ENCODE measurements at regions not wholly inside any gene's neighbourhood (a gene's known extent, or its start where the extent isn't known, plus 50 kb on each side); places are given as distances from the start of the nearest gene placed in this dataset.

DNA sequence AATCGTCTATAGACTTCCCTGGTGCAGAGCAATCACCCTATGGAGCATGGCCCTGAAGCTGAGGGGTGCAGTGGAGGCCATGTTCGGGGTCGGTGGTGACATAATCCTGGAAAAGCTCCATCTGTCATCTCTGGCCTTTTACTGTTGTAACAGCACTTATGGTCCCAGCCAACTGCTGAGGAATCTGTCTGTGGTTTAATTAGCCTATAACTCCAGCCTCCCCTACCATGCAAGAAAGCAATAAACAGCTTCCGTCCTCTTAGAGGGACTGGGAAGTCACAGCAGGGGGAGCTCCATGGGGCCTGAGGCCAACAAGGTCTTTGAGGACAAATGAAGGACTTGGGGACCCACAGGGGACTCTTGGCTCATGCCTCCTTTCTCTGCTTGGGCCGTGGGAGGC is 159.1 kb upstream of the NECTIN1 start:
- H3K36me3 ChIP-seq = no peaks in the 10 kb centered on the region
- no peak for TF ChIP-seq POLR2A (IDR thresholded peaks at IDR 0.05)
- TF ChIP-seq POLR2AphosphoS5 (IDR thresholded peaks at IDR 0.05; ENCODE audit: insufficient read depth in 1 of 2, low read depth in 1 of 2) = no peak
- TF ChIP-seq, protein P1, sequence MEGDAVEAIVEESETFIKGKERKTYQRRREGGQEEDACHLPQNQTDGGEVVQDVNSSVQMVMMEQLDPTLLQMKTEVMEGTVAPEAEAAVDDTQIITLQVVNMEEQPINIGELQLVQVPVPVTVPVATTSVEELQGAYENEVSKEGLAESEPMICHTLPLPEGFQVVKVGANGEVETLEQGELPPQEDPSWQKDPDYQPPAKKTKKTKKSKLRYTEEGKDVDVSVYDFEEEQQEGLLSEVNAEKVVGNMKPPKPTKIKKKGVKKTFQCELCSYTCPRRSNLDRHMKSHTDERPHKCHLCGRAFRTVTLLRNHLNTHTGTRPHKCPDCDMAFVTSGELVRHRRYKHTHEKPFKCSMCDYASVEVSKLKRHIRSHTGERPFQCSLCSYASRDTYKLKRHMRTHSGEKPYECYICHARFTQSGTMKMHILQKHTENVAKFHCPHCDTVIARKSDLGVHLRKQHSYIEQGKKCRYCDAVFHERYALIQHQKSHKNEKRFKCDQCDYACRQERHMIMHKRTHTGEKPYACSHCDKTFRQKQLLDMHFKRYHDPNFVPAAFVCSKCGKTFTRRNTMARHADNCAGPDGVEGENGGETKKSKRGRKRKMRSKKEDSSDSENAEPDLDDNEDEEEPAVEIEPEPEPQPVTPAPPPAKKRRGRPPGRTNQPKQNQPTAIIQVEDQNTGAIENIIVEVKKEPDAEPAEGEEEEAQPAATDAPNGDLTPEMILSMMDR (IDR thresholded peaks at IDR 0.05) = no peak
- H3K27ac ChIP-seq = no peak overlapping the region
- no peak overlapping the region for H3K4me3 ChIP-seq
- no peaks in the 10 kb centered on the region for H3K9me3 ChIP-seq
- no peaks in the 10 kb centered on the region for H3K27me3 ChIP-seq
- H3K4me1 ChIP-seq = no peaks in the 10 kb centered on the region
- DNase-seq (ENCODE audit: extremely low spot score in 2 of 2) = no peak
- intact Hi-C loops (cut with DNase I) = no loop called here

DNA sequence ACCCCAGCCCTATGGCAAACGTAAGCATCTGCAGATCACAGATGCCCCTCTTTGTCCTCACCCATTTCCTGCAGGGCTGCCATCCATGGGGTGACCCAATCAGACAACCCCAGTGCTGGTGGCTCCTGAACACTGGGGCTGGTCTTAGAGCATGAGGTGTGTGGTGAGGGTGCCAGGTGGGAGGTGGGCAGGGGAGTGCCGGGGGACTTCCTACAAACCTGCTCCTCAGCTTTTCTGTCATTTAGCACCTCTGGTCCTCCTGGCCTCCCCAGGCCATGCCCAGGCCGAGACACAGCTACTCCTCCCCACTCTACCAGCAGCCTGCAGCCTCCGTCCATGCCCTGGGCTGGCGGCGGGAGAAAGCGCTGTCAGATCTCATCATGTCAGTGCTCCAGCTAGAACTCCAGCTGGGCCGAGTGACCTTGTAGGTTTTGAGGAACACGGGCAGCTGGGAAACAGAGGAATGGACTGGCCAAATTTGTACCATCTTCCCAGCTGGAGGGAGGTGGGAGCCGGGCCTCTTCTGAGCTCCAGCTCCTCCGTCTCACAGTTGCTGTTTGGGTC is 157.7 kb upstream of the NECTIN1 start:
- Histone ChIP-seq H3K4me3 (no peak overlapping the region), H3K36me3 (no peaks in the 10 kb centered on the region), H3K27me3 (no peaks in the 10 kb centered on the region), H3K9me3 (no peaks in the 10 kb centered on the region), H3K27ac (no peak overlapping the region), H3K4me1 (no peaks in the 10 kb centered on the region)
- intact Hi-C loops (cut with DNase I) = no loop called here
- no peak for DNase-seq (ENCODE audit: extremely low spot score in 2 of 2)
- TF ChIP-seq POLR2A (IDR thresholded peaks at IDR 0.05) = no peak
- TF ChIP-seq POLR2AphosphoS5 (IDR thresholded peaks at IDR 0.05; ENCODE audit: insufficient read depth in 1 of 2, low read depth in 1 of 2) = no peak
- TF ChIP-seq, protein P1 (IDR thresholded peaks at IDR 0.05) = no peak

DNA sequence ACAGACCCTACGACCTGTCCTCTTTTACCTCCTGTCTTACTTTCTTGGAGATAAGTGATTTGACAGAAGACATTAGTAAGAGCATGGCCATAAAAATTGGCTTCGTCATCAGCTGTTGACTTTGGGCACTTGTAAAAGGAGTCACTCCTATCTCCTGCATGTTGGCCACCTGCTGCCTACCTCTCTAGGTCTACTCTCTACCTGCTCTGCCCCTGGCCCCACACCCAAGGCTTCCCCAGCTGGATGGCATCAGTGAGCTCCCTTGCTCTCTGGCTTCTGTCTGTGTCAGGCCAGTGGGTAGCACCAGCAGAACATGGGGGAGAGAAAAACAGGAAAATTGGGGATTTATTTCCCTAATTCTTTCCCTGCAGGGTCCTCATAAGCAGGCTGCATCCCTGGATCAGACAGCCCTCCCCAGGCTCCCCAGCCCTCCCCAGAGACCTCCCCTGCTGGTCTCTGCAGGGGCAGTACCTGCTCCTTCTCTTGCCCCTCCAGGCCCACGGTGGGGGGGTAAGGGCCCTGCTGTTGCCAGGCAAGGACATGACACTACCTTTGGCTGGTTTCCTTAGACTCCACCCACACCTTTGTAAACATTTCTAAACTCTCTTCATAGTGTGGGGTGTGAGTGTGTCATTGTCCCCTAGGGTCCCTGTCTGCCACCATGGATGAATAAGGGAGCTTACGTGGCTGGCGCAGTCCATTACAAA is 157.0 kb upstream of the NECTIN1 start:
- H3K9me3 ChIP-seq = no peaks in the 10 kb centered on the region
- no peaks in the 10 kb centered on the region for H3K4me1 ChIP-seq
- H3K27ac ChIP-seq = no peak overlapping the region
- TF ChIP-seq POLR2AphosphoS5 (IDR thresholded peaks at IDR 0.05; ENCODE audit: insufficient read depth in 1 of 2, low read depth in 1 of 2) = no peak
- TF ChIP-seq, protein P1 (IDR thresholded peaks at IDR 0.05) = no peak
- TF ChIP-seq POLR2A (IDR thresholded peaks at IDR 0.05) = no peak
- no peaks in the 10 kb centered on the region for H3K27me3 ChIP-seq
- no peak for DNase-seq (ENCODE audit: extremely low spot score in 2 of 2)
- no peaks in the 10 kb centered on the region for H3K36me3 ChIP-seq
- intact Hi-C loops (cut with DNase I) = no loop called here
- no peak overlapping the region for H3K4me3 ChIP-seq

DNA sequence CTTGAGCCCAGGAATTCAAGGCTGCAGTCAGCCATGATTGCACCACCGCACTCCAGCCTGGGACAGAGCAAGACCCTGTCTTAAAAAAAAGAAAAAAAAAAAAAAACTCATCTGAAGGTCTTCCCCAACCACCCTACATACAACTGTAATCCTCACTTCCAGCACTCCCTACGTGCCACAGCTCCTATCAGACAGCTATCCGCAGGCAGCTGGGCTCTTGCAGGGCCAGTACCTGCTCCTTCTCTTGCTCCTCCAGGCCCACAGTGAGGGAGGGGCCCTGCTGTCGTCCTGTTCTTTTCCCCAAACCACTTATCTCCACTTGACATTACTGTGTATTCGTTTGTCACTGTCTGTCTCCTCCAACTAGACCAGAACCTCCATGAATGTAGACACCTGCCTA is 156.1 kb upstream of the NECTIN1 start:
- Histone ChIP-seq H3K4me1 (no peaks in the 10 kb centered on the region), H3K4me3 (no peak overlapping the region), H3K9me3 (no peaks in the 10 kb centered on the region), H3K36me3 (no peaks in the 10 kb centered on the region), H3K27ac (no peak overlapping the region), H3K27me3 (no peaks in the 10 kb centered on the region)
- intact Hi-C loops (cut with DNase I) = no loop called here
- TF ChIP-seq, protein P1 (IDR thresholded peaks at IDR 0.05) = no peak
- TF ChIP-seq POLR2A (IDR thresholded peaks at IDR 0.05) = no peak
- TF ChIP-seq POLR2AphosphoS5 (IDR thresholded peaks at IDR 0.05; ENCODE audit: insufficient read depth in 1 of 2, low read depth in 1 of 2) = no peak
- no peak for DNase-seq (ENCODE audit: extremely low spot score in 2 of 2)

DNA sequence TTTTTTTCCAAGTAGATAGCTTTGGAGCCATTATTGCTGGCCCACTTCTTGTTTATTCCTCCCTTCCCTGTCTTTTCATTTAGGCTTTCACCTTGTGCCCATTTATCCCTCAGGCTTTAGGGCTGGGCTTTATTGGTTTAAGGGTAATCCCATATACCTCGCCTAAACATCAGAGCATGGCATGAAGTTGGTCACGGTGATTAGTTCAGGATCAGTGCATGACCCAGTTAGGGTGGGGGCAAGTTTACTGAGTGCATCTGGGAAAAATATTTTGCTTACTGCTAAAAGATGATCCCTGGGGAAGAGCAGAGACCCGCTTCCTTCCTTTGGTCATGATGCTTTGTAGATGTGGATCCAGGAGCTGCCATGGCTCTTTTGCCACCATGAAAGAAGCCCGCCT is 153.3 kb upstream of the NECTIN1 start:
- Histone ChIP-seq H3K4me3 (no peak overlapping the region), H3K4me1 (no peaks in the 10 kb centered on the region), H3K27ac (no peak overlapping the region), H3K36me3 (no peaks in the 10 kb centered on the region), H3K27me3 (no peaks in the 10 kb centered on the region), H3K9me3 (no peaks in the 10 kb centered on the region)
- no peak for DNase-seq (ENCODE audit: extremely low spot score in 2 of 2)
- TF ChIP-seq, protein P1 (IDR thresholded peaks at IDR 0.05) = no peak
- no peak for TF ChIP-seq POLR2A (IDR thresholded peaks at IDR 0.05)
- intact Hi-C loops (cut with DNase I) = no loop called here
